Small intestine (tissue), 7 donors: ENCODE measurements at regions not wholly inside any gene's neighbourhood (a gene's known extent, or its start where the extent isn't known, plus 50 kb on each side); places are given as distances from the start of the nearest gene placed in this dataset.
"Not testable (repeated sequence)": the region's sequence is repeated elsewhere in the genome, so short reads cannot be mapped to it uniquely, and the experiment has no call there.

Experiments used
- DNase-seq, 2 donors: peaks; one replicate each; pipeline versions ENCODE4 v3.0.0 to v3.0.0-alpha.2; 2013
- FAIRE-seq: peaks from 2 replicates; lab custom pipeline; 2012; peaks lifted over from hg19 to GRCh38; lab: Jason Lieb, UNC
- H3K27ac ChIP-seq, 3 donors: one replicate each; pipeline ENCODE4 v1.5.1; 2013; ENCODE audit warnings: low read length in 2 of 3, mild to moderate bottlenecking in 2 of 3, control low read depth in 1 of 3, inconsistent platforms in 1 of 3, low read depth in 1 of 3, moderate library complexity in 1 of 3
- H3K27me3 ChIP-seq, 3 donors: one replicate each; pipeline ENCODE4 v1.6.1; 2013; ENCODE audit warnings: low read length in 3 of 3, inconsistent platforms in 1 of 3; ENCODE audit not compliant: control insufficient read depth in 3 of 3, insufficient read depth in 3 of 3
- H3K36me3 ChIP-seq, 3 donors: one replicate each; pipeline ENCODE4 v1.6.1; 2013; ENCODE audit warnings: low read length in 3 of 3, inconsistent platforms in 1 of 3, low read depth in 1 of 3, mild to moderate bottlenecking in 1 of 3, moderate library complexity in 1 of 3; ENCODE audit not compliant: control insufficient read depth in 3 of 3, insufficient read depth in 2 of 3
- H3K4me1 ChIP-seq, 3 donors: one replicate each; pipeline ENCODE4 v1.6.1; 2013; ENCODE audit warnings: low read length in 2 of 3, inconsistent platforms in 1 of 3, low read depth in 1 of 3, mild to moderate bottlenecking in 1 of 3, moderate library complexity in 1 of 3; ENCODE audit not compliant: control insufficient read depth in 3 of 3, insufficient read depth in 2 of 3
- H3K4me3 ChIP-seq, 3 donors: one replicate each; pipeline ENCODE4 v1.5.1; 2013; ENCODE audit warnings: low read length in 3 of 3, control low read depth in 1 of 3, inconsistent platforms in 1 of 3, low read depth in 1 of 3, mild to moderate bottlenecking in 1 of 3, moderate library complexity in 1 of 3
- H3K9me3 ChIP-seq, 2 donors: one replicate each; pipeline ENCODE4 v1.6.1; 2013; ENCODE audit warnings: low read depth in 1 of 2, low read length in 1 of 2; ENCODE audit not compliant: control insufficient read depth in 2 of 2, insufficient read depth in 1 of 2
- WGBS, 3 donors: extraction: QIAGEN DNeasy Blood & Tissue Kit; methylation state at CpG; one replicate each; pipeline ENCODE4 v1.1.7; 2013; 5-methylcytosine and 5-hydroxymethylcytosine counted together
- donor health status: healthy with polysubstance abuse.
- donor health status: control.
- donor health status: control.
- donor health status: Bipolar disorder and iron deficiency.
- donor health status: healthy.

GRCh38 chr14:23728791-23729190 lies 92.6 kb downstream of the DHRS2 start:
- H3K4me3 ChIP-seq: no peak overlapping the region

GRCh38 chr14:23729720-23730387 lies 93.7 kb downstream of the DHRS2 start:
- Histone ChIP-seq H3K36me3 (no peaks in the 10 kb centered on the region), H3K27ac (no peak overlapping the region), H3K27me3 (peaks cover 0 to 4% (median 0%) of the 10 kb centered on the region in 3 donors), H3K4me1 (peaks cover 0 to 9% (median 0%) of the 10 kb centered on the region in 3 donors), H3K9me3 (no peaks in the 10 kb centered on the region), H3K4me3 (no peak overlapping the region)
- 82 to 84% (median 84%) methylated on average over 8 of the region's 8 CpGs for WGBS, 3 donors
- FAIRE-seq (no peak), DNase-seq (no peak)

More at GRCh38 chr14:23728791-23729190, 92.6 kb downstream of the DHRS2 start:
- no peak for FAIRE-seq
- H3K36me3 ChIP-seq: no peaks in the 10 kb centered on the region
- no peak for DNase-seq
- no peak overlapping the region for H3K27ac ChIP-seq
- H3K9me3 ChIP-seq: no peaks in the 10 kb centered on the region
- 60 to 64% (median 60%) methylated on average over 4 of the region's 4 CpGs for WGBS, 3 donors
- H3K27me3 ChIP-seq: peaks cover 0 to 4% (median 0%) of the 10 kb centered on the region in 3 donors
- H3K4me1 ChIP-seq: peaks cover 0 to 9% (median 0%) of the 10 kb centered on the region in 3 donors

- Histone ChIP-seq H3K36me3 (no peaks in the 10 kb centered on the region), H3K9me3 (peaks cover 0 to 4% of the 10 kb centered on the region in 2 donors), H3K4me3 (no peak overlapping the region), H3K4me1 (no peaks in the 10 kb centered on the region), H3K27ac (no peak overlapping the region), H3K27me3 (peaks cover 0 to 4% (median 0%) of the 10 kb centered on the region in 3 donors)
- no peak for FAIRE-seq
- DNase-seq: no peak
Observed at GRCh38 chr14:23735394-23735793, 99.2 kb downstream of the DHRS2 start.

GRCh38 chr14:23744368-23744767 lies 108.2 kb downstream of the DHRS2 start:
- H3K4me3 ChIP-seq, H3K36me3 ChIP-seq, DNase-seq, FAIRE-seq, H3K4me1 ChIP-seq, H3K27me3 ChIP-seq, H3K9me3 ChIP-seq, H3K27ac ChIP-seq: not testable (repeated sequence)
- 43 to 48% (median 45%) methylated on average over 6 of the region's 6 CpGs for WGBS, 3 donors

- Histone ChIP-seq H3K27ac (no peak overlapping the region), H3K27me3 (no peaks in the 10 kb centered on the region), H3K4me1 (no peaks in the 10 kb centered on the region), H3K4me3 (no peak overlapping the region), H3K36me3 (no peaks in the 10 kb centered on the region), H3K9me3 (no peaks in the 10 kb centered on the region)
- 72 to 76% (median 75%) methylated on average over 4 of the region's 4 CpGs for whole genome bisulfite sequencing, 3 donors
- FAIRE-seq: no peak
- DNase-seq: no peak
Observed at GRCh38 chr14:23750357-23750756, 114.2 kb downstream of the DHRS2 start.

- FAIRE-seq: no peak
Observed at GRCh38 chr14:23751616-23752015, 115.5 kb downstream of the DHRS2 start.

GRCh38 chr14:23763394-23763793 lies 127.2 kb downstream of the DHRS2 start:
- 88 to 97% (median 89%) methylated on average over 1 of the region's 1 CpG for WGBS, 3 donors
- Histone ChIP-seq H3K27me3 (no peaks in the 10 kb centered on the region), H3K36me3 (no peaks in the 10 kb centered on the region), H3K4me3 (no peak overlapping the region), H3K4me1 (no peaks in the 10 kb centered on the region), H3K27ac (no peak overlapping the region), H3K9me3 (peaks cover 0 to 4% of the 10 kb centered on the region in 2 donors)
- FAIRE-seq (no peak), DNase-seq (no peak)

More at GRCh38 chr14:23751616-23752015, 115.5 kb downstream of the DHRS2 start:
- Histone ChIP-seq H3K4me1 (no peaks in the 10 kb centered on the region), H3K27me3 (no peaks in the 10 kb centered on the region), H3K36me3 (no peaks in the 10 kb centered on the region), H3K27ac (no peak overlapping the region), H3K9me3 (no peaks in the 10 kb centered on the region), H3K4me3 (no peak overlapping the region)
- DNase-seq: no peak
- WGBS, 3 donors: 83 to 97% (median 90%) methylated on average over 2 of the region's 2 CpGs

GRCh38 chr14:23766737-23767401 lies 130.7 kb downstream of the DHRS2 start:
- Histone ChIP-seq H3K4me3 (no peak overlapping the region), H3K4me1 (no peaks in the 10 kb centered on the region), H3K27ac (no peak overlapping the region), H3K9me3 (peaks cover 0 to 4% of the 10 kb centered on the region in 2 donors), H3K27me3 (no peaks in the 10 kb centered on the region), H3K36me3 (no peaks in the 10 kb centered on the region)
- 3 to 32% (median 25%) methylated on average over 1 of the region's 1 CpG for WGBS, 3 donors
- FAIRE-seq (no peak), DNase-seq (no peak)
